ENCODE measurements at regions not wholly inside any gene's neighbourhood (a gene's known extent, or its start where the extent isn't known, plus 50 kb on each side); places are given as distances from the start of the nearest gene placed in this dataset.

GRCh38 chr14:56899829-56900228 is 89.5 kb upstream of the OTX2 start:
- 54% methylated on average over 3 of the region's 3 CpGs for WGBS (ENCODE audit: low lambda C conversion rate, missing lambda C conversion rate)
- no peak overlapping the region for H3K4me2 ChIP-seq
- H4K20me1 ChIP-seq (ENCODE audit: insufficient read depth, poor library complexity, severe bottlenecking): no peaks in the 10 kb centered on the region
- no peak overlapping the region for H3K27ac ChIP-seq
- no peaks in the 10 kb centered on the region for H3K36me3 ChIP-seq (replicated peaks; ENCODE audit: insufficient read depth, low read depth)
- TF ChIP-seq EZH2 (IDR thresholded peaks at IDR 0.05; ENCODE audit: borderline replicate concordance) (no peak), CTCF (IDR thresholded peaks at IDR 0.05; ENCODE audit: poor library complexity) (no peak), EZH2phosphoT487 (IDR thresholded peaks at IDR 0.05; ENCODE audit: low read depth, severe bottlenecking, unreplicated experiment) (no peak)
- no peak for DNase-seq (ENCODE audit: low spot score)
- no peak overlapping the region for H2AFZ ChIP-seq
- no peak overlapping the region for H3K4me3 ChIP-seq
- no peaks in the 10 kb centered on the region for H3K9me2 ChIP-seq (replicated peaks; ENCODE audit: insufficient read depth)
- H3K9me3 ChIP-seq (ENCODE audit: low read depth): no peaks in the 10 kb centered on the region
- no peaks in the 10 kb centered on the region for H3K4me1 ChIP-seq (ENCODE audit: insufficient read depth)
- H3K79me2 ChIP-seq: no peaks in the 10 kb centered on the region
- H3K27me3 ChIP-seq: peaks cover 7% of the 10 kb centered on the region

GRCh38 chr14:56896922-56897321 is 86.6 kb upstream of the OTX2 start:
- H3K27ac ChIP-seq: no peak overlapping the region
- no peaks in the 10 kb centered on the region for H4K20me1 ChIP-seq (ENCODE audit: insufficient read depth, poor library complexity, severe bottlenecking)
- DNase-seq (ENCODE audit: low spot score): peak; percentile 34
- H3K9me3 ChIP-seq (ENCODE audit: low read depth): no peaks in the 10 kb centered on the region
- peak overlapping the region; percentile 41 for H3K4me2 ChIP-seq
- H3K27me3 ChIP-seq: peaks cover 21% of the 10 kb centered on the region
- no peak for TF ChIP-seq EZH2phosphoT487 (IDR thresholded peaks at IDR 0.05; ENCODE audit: low read depth, severe bottlenecking, unreplicated experiment)
- TF ChIP-seq CTCF (IDR thresholded peaks at IDR 0.05; ENCODE audit: poor library complexity): no peak
- no peak for TF ChIP-seq EZH2 (IDR thresholded peaks at IDR 0.05; ENCODE audit: borderline replicate concordance)
- no peaks in the 10 kb centered on the region for H3K4me1 ChIP-seq (ENCODE audit: insufficient read depth)
- 26% methylated on average over 6 of the region's 6 CpGs for WGBS (ENCODE audit: low lambda C conversion rate, missing lambda C conversion rate)
- no peaks in the 10 kb centered on the region for H3K9me2 ChIP-seq (replicated peaks; ENCODE audit: insufficient read depth)
- no peaks in the 10 kb centered on the region for H3K79me2 ChIP-seq
- H3K36me3 ChIP-seq (replicated peaks; ENCODE audit: insufficient read depth, low read depth): no peaks in the 10 kb centered on the region
- H3K4me3 ChIP-seq: no peak overlapping the region
- no peak overlapping the region for H2AFZ ChIP-seq

GRCh38 chr14:56896231-56896630 is 86.0 kb upstream of the OTX2 start:
- H3K79me2 ChIP-seq: no peaks in the 10 kb centered on the region
- DNase-seq (ENCODE audit: low spot score): no peak
- H4K20me1 ChIP-seq (ENCODE audit: insufficient read depth, poor library complexity, severe bottlenecking): no peaks in the 10 kb centered on the region
- no peak overlapping the region for H3K4me2 ChIP-seq
- H3K27me3 ChIP-seq: peaks cover 22% of the 10 kb centered on the region
- H3K36me3 ChIP-seq (replicated peaks; ENCODE audit: insufficient read depth, low read depth): no peaks in the 10 kb centered on the region
- H3K27ac ChIP-seq: no peak overlapping the region
- H2AFZ ChIP-seq: no peak overlapping the region
- H3K9me2 ChIP-seq (replicated peaks; ENCODE audit: insufficient read depth): no peaks in the 10 kb centered on the region
- H3K4me3 ChIP-seq: no peak overlapping the region
- H3K4me1 ChIP-seq (ENCODE audit: insufficient read depth): no peaks in the 10 kb centered on the region
- WGBS (ENCODE audit: low lambda C conversion rate, missing lambda C conversion rate): 100% methylated on average over 2 of the region's 2 CpGs
- no peaks in the 10 kb centered on the region for H3K9me3 ChIP-seq (ENCODE audit: low read depth)
- no peak for TF ChIP-seq EZH2 (IDR thresholded peaks at IDR 0.05; ENCODE audit: borderline replicate concordance)
- no peak for TF ChIP-seq EZH2phosphoT487 (IDR thresholded peaks at IDR 0.05; ENCODE audit: low read depth, severe bottlenecking, unreplicated experiment)
- no peak for TF ChIP-seq CTCF (IDR thresholded peaks at IDR 0.05; ENCODE audit: poor library complexity)

- Histone ChIP-seq H3K9me3 (ENCODE audit: low read depth) (no peaks in the 10 kb centered on the region), H4K20me1 (ENCODE audit: insufficient read depth, poor library complexity, severe bottlenecking) (no peaks in the 10 kb centered on the region), H3K4me3 (no peak overlapping the region), H3K9me2 (replicated peaks; ENCODE audit: insufficient read depth) (no peaks in the 10 kb centered on the region), H3K27me3 (peaks cover 22% of the 10 kb centered on the region), H2AFZ (no peak overlapping the region), H3K4me1 (ENCODE audit: insufficient read depth) (no peaks in the 10 kb centered on the region), H3K4me2 (no peak overlapping the region), H3K36me3 (replicated peaks; ENCODE audit: insufficient read depth, low read depth) (no peaks in the 10 kb centered on the region), H3K79me2 (no peaks in the 10 kb centered on the region), H3K27ac (no peak overlapping the region)
- no peak for DNase-seq (ENCODE audit: low spot score)
- 55% methylated on average over 5 of the region's 5 CpGs for WGBS (ENCODE audit: low lambda C conversion rate, missing lambda C conversion rate)
- TF ChIP-seq EZH2 (IDR thresholded peaks at IDR 0.05; ENCODE audit: borderline replicate concordance) (no peak), EZH2phosphoT487 (IDR thresholded peaks at IDR 0.05; ENCODE audit: low read depth, severe bottlenecking, unreplicated experiment) (no peak), CTCF (IDR thresholded peaks at IDR 0.05; ENCODE audit: poor library complexity) (no peak)
Observed at GRCh38 chr14:56895154-56895553, 84.9 kb upstream of the OTX2 start.

Data from hepatocyte (in vitro differentiated cells).